Stimulated activated naive B cell treated with anti-CD40 and anti-IgM and Interleukin-4, amounts not matched to agents 10 μg/mL and 1 μg/mL and 100 μg/mL, for 72 hours (primary cell): ENCODE measurements at regions not wholly inside any gene's neighbourhood (a gene's known extent, or its start where the extent isn't known, plus 50 kb on each side); places are given as distances from the start of the nearest gene placed in this dataset.

Experiments
- ATAC-seq, 2 donors: fragments of 150-1000 bp; cut with Tn5 transposase; replicated peaks; 2 replicates each; pipeline ENCODE4 v1.10.0; 2021; ENCODE audit warnings: moderate library complexity in 1 of 2
- DNase-seq: peaks from one replicate; pipeline ENCODE4 v3.0.0; 2021
- H3K27ac Mint-ChIP-seq: one replicate; pipeline ENCODE4 v1.8.0; 2022; ENCODE audit warnings: mild to moderate bottlenecking, mixed read lengths
- H3K27me3 Mint-ChIP-seq, 2 donors: one replicate each; pipeline ENCODE4 v1.8.0; 2022; ENCODE audit warnings: mixed read lengths in 2 of 2
- H3K36me3 Mint-ChIP-seq, 2 donors: one replicate each; pipeline ENCODE4 v1.8.0; 2022; ENCODE audit warnings: mixed read lengths in 2 of 2, mild to moderate bottlenecking in 1 of 2
- H3K4me1 Mint-ChIP-seq, 2 donors: one replicate each; pipeline ENCODE4 v1.8.0; 2022; ENCODE audit warnings: mixed read lengths in 2 of 2, mild to moderate bottlenecking in 1 of 2
- H3K4me3 Mint-ChIP-seq, 2 donors: one replicate each; pipeline ENCODE4 v1.8.0; 2022; ENCODE audit warnings: mild to moderate bottlenecking in 2 of 2, mixed read lengths in 2 of 2, moderate library complexity in 1 of 2
- H3K9me3 Mint-ChIP-seq, 2 donors: one replicate each; pipeline ENCODE4 v1.8.0; 2022; ENCODE audit warnings: mixed read lengths in 2 of 2, mild to moderate bottlenecking in 1 of 2

GRCh38 chr2:10964052-10964790, 52.5 kb downstream of the KCNF1 start:
- H3K4me1 Mint-ChIP-seq: peaks cover 0 to 3% of the 10 kb centered on the region in 2 donors
- H3K9me3 Mint-ChIP-seq: no peaks in the 10 kb centered on the region
- DNase-seq: no peak
- H3K27me3 Mint-ChIP-seq: peaks cover 28 to 29% of the 10 kb centered on the region in 2 donors
- ATAC-seq: no peak
- H3K27ac Mint-ChIP-seq: no peak overlapping the region
- H3K4me3 Mint-ChIP-seq: no peak overlapping the region
- peaks cover 0 to 2% of the 10 kb centered on the region in 2 donors for H3K36me3 Mint-ChIP-seq

GRCh38 chr2:10965241-10965843, 53.6 kb downstream of the KCNF1 start:
- H3K36me3 Mint-ChIP-seq: peaks cover 0 to 2% of the 10 kb centered on the region in 2 donors
- H3K4me3 Mint-ChIP-seq: no peak overlapping the region
- peaks cover 0 to 3% of the 10 kb centered on the region in 2 donors for H3K4me1 Mint-ChIP-seq
- H3K9me3 Mint-ChIP-seq: no peaks in the 10 kb centered on the region
- H3K27ac Mint-ChIP-seq: no peak overlapping the region
- ATAC-seq (no peak), DNase-seq (no peak)
- H3K27me3 Mint-ChIP-seq: peaks cover 28 to 29% of the 10 kb centered on the region in 2 donors

GRCh38 chr2:10966056-10966455, 54.3 kb downstream of the KCNF1 start:
- no peak overlapping the region for H3K4me3 Mint-ChIP-seq
- ATAC-seq (no peak), DNase-seq (no peak)
- H3K9me3 Mint-ChIP-seq: no peaks in the 10 kb centered on the region
- H3K27me3 Mint-ChIP-seq: peaks cover 28 to 29% of the 10 kb centered on the region in 2 donors
- peaks cover 0 to 3% of the 10 kb centered on the region in 2 donors for H3K4me1 Mint-ChIP-seq
- H3K36me3 Mint-ChIP-seq: peaks cover 0 to 2% of the 10 kb centered on the region in 2 donors
- H3K27ac Mint-ChIP-seq: no peak overlapping the region

- ATAC-seq (no peak), DNase-seq (no peak)
- no peaks in the 10 kb centered on the region for H3K36me3 Mint-ChIP-seq
- peaks cover 0 to 3% of the 10 kb centered on the region in 2 donors for H3K4me1 Mint-ChIP-seq
- H3K27ac Mint-ChIP-seq: no peak overlapping the region
- no peak overlapping the region for H3K4me3 Mint-ChIP-seq
- H3K27me3 Mint-ChIP-seq: peaks cover 22 to 26% of the 10 kb centered on the region in 2 donors
- no peaks in the 10 kb centered on the region for H3K9me3 Mint-ChIP-seq
Observed at GRCh38 chr2:10966741-10967140, 55.0 kb downstream of the KCNF1 start.

- H3K27ac Mint-ChIP-seq: no peak overlapping the region
- H3K9me3 Mint-ChIP-seq: no peaks in the 10 kb centered on the region
- ATAC-seq (no peak), DNase-seq (no peak)
- H3K27me3 Mint-ChIP-seq: peaks cover 19 to 26% of the 10 kb centered on the region in 2 donors
- H3K4me3 Mint-ChIP-seq: no peak overlapping the region
- H3K4me1 Mint-ChIP-seq: peaks cover 0 to 3% of the 10 kb centered on the region in 2 donors
- no peaks in the 10 kb centered on the region for H3K36me3 Mint-ChIP-seq
Observed at GRCh38 chr2:10968176-10968575, 56.4 kb downstream of the KCNF1 start.

GRCh38 chr2:10970666-10971065, 58.9 kb downstream of the KCNF1 start:
- H3K4me3 Mint-ChIP-seq: no peak overlapping the region
- H3K27ac Mint-ChIP-seq: no peak overlapping the region
- DNase-seq (no peak), ATAC-seq (no peak)
- H3K27me3 Mint-ChIP-seq: peaks cover 7 to 16% of the 10 kb centered on the region in 2 donors
- no peaks in the 10 kb centered on the region for H3K36me3 Mint-ChIP-seq
- H3K4me1 Mint-ChIP-seq: no peaks in the 10 kb centered on the region
- peaks cover 0 to 4% of the 10 kb centered on the region in 2 donors for H3K9me3 Mint-ChIP-seq

GRCh38 chr2:10971161-10971887, 59.6 kb downstream of the KCNF1 start:
- H3K4me3 Mint-ChIP-seq: no peak overlapping the region
- peaks cover 7 to 16% of the 10 kb centered on the region in 2 donors for H3K27me3 Mint-ChIP-seq
- DNase-seq: no peak
- no peak for ATAC-seq
- H3K27ac Mint-ChIP-seq: no peak overlapping the region
- H3K9me3 Mint-ChIP-seq: peaks cover 0 to 4% of the 10 kb centered on the region in 2 donors
- no peaks in the 10 kb centered on the region for H3K36me3 Mint-ChIP-seq
- no peaks in the 10 kb centered on the region for H3K4me1 Mint-ChIP-seq

GRCh38 chr2:10971888-10972260, 60.1 kb downstream of the KCNF1 start:
- Mint-ChIP-seq H3K27ac (no peak overlapping the region), H3K9me3 (peaks cover 0 to 4% of the 10 kb centered on the region in 2 donors), H3K36me3 (no peaks in the 10 kb centered on the region), H3K27me3 (peaks cover 7 to 16% of the 10 kb centered on the region in 2 donors), H3K4me3 (no peak overlapping the region), H3K4me1 (peaks cover 0 to under 1% of the 10 kb centered on the region in 2 donors)
- ATAC-seq: no peak
- no peak for DNase-seq

GRCh38 chr2:10972683-10973433, 61.1 kb downstream of the KCNF1 start:
- ATAC-seq (no peak), DNase-seq (no peak)
- H3K36me3 Mint-ChIP-seq: no peaks in the 10 kb centered on the region
- H3K27ac Mint-ChIP-seq: no peak overlapping the region
- H3K27me3 Mint-ChIP-seq: peaks cover 7 to 9% of the 10 kb centered on the region in 2 donors
- peaks cover 0 to 4% of the 10 kb centered on the region in 2 donors for H3K9me3 Mint-ChIP-seq
- peaks cover 2 to 4% of the 10 kb centered on the region in 2 donors for H3K4me1 Mint-ChIP-seq
- no peak overlapping the region for H3K4me3 Mint-ChIP-seq

- H3K9me3 Mint-ChIP-seq: peaks cover 0 to 4% of the 10 kb centered on the region in 2 donors
- H3K36me3 Mint-ChIP-seq: no peaks in the 10 kb centered on the region
- no peak for ATAC-seq
- no peak for DNase-seq
- H3K4me1 Mint-ChIP-seq: peaks cover 2 to 4% of the 10 kb centered on the region in 2 donors
- H3K27ac Mint-ChIP-seq: no peak overlapping the region
- no peak overlapping the region for H3K4me3 Mint-ChIP-seq
- peaks cover 9 to 12% of the 10 kb centered on the region in 2 donors for H3K27me3 Mint-ChIP-seq
Observed at GRCh38 chr2:10973766-10974165, 62.0 kb downstream of the KCNF1 start.

GRCh38 chr2:10977003-10977402, 65.3 kb downstream of the KCNF1 start:
- Mint-ChIP-seq H3K27me3 (peaks cover 12 to 13% of the 10 kb centered on the region in 2 donors), H3K9me3 (peaks cover 0 to 4% of the 10 kb centered on the region in 2 donors), H3K27ac (no peak overlapping the region), H3K4me1 (peaks cover 2 to 4% of the 10 kb centered on the region in 2 donors), H3K4me3 (no peak overlapping the region), H3K36me3 (no peaks in the 10 kb centered on the region)
- peak; percentile 8 for DNase-seq
- peak; percentile 80 to 83 for ATAC-seq

- peaks cover 2 to 4% of the 10 kb centered on the region in 2 donors for H3K4me1 Mint-ChIP-seq
- H3K27ac Mint-ChIP-seq: no peak overlapping the region
- H3K4me3 Mint-ChIP-seq: no peak overlapping the region
- H3K27me3 Mint-ChIP-seq: peaks cover 8 to 9% of the 10 kb centered on the region in 2 donors
- no peaks in the 10 kb centered on the region for H3K36me3 Mint-ChIP-seq
- peaks cover 0 to 4% of the 10 kb centered on the region in 2 donors for H3K9me3 Mint-ChIP-seq
- ATAC-seq (no peak), DNase-seq (no peak)
Observed at GRCh38 chr2:10977621-10978020, 65.9 kb downstream of the KCNF1 start.

- peaks cover 0 to 4% of the 10 kb centered on the region in 2 donors for H3K9me3 Mint-ChIP-seq
- peaks cover 4 to 6% of the 10 kb centered on the region in 2 donors for H3K27me3 Mint-ChIP-seq
- H3K36me3 Mint-ChIP-seq: no peaks in the 10 kb centered on the region
- peaks cover 2 to 4% of the 10 kb centered on the region in 2 donors for H3K4me1 Mint-ChIP-seq
- no peak for DNase-seq
- H3K27ac Mint-ChIP-seq: no peak overlapping the region
- ATAC-seq: no peak
- no peak overlapping the region for H3K4me3 Mint-ChIP-seq
Observed at GRCh38 chr2:10978090-10978670, 66.4 kb downstream of the KCNF1 start.
